Urothelium cell line (cell line): ENCODE measurements at regions not wholly inside any gene's neighbourhood (a gene's known extent, or its start where the extent isn't known, plus 50 kb on each side); places are given as distances from the start of the nearest gene placed in this dataset.
"Not testable (repeated sequence)": the region's sequence is repeated elsewhere in the genome, so short reads cannot be mapped to it uniquely, and the experiment has no call there.

ENCODE experiments used
- DNase-seq: peaks from one replicate; pipeline ENCODE4 v3.0.0; 2011; ENCODE audit warnings: low spot score, mixed read lengths
- FAIRE-seq: peaks from 2 replicates; lab custom pipeline; 2011; peaks lifted over from hg19 to GRCh38; lab: Jason Lieb, UNC

- no peak for FAIRE-seq
These were observed 390.2 kb downstream of the TSHZ3 start for GRCh38 chr19:30959011-30959410.

GRCh38 chr19:30955112-30956104 is 393.8 kb downstream of the TSHZ3 start:
- no peak for FAIRE-seq

More at GRCh38 chr19:30959011-30959410, 390.2 kb downstream of the TSHZ3 start:
- DNase-seq: no peak

GRCh38 chr19:30944276-30944932 is 404.8 kb downstream of the TSHZ3 start:
- DNase-seq, FAIRE-seq: not testable (repeated sequence)

More at GRCh38 chr19:30955112-30956104, 393.8 kb downstream of the TSHZ3 start:
- DNase-seq: no peak

- DNase-seq (no peak), FAIRE-seq (no peak)
These were observed 406.0 kb downstream of the TSHZ3 start for GRCh38 chr19:30943101-30943843.

- FAIRE-seq (no peak), DNase-seq (no peak)
These were observed 406.6 kb downstream of the TSHZ3 start for GRCh38 chr19:30942636-30943035.

DNA sequence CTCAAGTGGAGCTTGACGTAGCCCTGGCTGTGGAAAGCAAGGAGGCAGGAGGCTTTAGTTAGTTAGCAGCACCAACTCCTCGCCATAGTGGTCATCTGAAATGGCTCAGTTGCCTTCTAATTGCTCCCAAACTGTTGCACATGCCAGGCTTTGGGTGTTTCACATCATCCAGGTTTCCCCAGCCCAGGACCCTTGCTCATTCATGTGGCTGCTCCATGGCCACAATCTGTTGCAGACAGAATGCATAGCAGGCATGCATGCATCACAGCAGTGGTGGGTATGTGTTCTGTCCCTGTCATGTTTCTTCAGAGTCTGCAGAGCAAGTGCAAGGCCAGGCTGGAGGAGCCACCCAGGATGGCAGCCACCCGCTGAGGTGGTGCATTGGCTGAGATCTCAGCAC is 407.6 kb downstream of the TSHZ3 start:
- FAIRE-seq: no peak

GRCh38 chr19:30936276-30936675 is 413.0 kb downstream of the TSHZ3 start:
- FAIRE-seq (no peak), DNase-seq (no peak)

More for the DNA sequence above, 407.6 kb downstream of the TSHZ3 start:
- no peak for DNase-seq

- no peak for DNase-seq
- no peak for FAIRE-seq
These were observed 414.1 kb downstream of the TSHZ3 start for GRCh38 chr19:30935146-30935545.

DNA sequence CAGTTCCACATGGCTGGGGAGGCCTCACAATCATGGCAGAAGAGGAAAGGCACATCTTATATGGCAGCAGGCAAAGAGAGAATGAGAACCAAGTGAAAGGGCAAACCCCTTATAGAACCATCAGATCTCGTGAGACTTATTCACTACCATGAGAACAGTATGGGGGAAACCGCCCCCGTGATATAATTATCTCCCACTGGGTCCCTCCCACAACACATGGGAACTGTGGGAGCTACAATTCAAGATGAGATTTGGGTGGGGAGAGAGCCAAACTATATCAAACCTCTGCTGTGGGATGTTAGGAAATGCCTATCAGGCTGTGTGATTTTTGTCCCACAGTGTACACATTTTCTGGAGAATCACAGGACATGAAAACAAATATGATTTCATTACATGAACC is 415.8 kb downstream of the TSHZ3 start:
- DNase-seq, FAIRE-seq: not testable (repeated sequence)

- DNase-seq (no peak), FAIRE-seq (no peak)
These were observed 416.4 kb downstream of the TSHZ3 start for GRCh38 chr19:30932854-30933253.

DNA sequence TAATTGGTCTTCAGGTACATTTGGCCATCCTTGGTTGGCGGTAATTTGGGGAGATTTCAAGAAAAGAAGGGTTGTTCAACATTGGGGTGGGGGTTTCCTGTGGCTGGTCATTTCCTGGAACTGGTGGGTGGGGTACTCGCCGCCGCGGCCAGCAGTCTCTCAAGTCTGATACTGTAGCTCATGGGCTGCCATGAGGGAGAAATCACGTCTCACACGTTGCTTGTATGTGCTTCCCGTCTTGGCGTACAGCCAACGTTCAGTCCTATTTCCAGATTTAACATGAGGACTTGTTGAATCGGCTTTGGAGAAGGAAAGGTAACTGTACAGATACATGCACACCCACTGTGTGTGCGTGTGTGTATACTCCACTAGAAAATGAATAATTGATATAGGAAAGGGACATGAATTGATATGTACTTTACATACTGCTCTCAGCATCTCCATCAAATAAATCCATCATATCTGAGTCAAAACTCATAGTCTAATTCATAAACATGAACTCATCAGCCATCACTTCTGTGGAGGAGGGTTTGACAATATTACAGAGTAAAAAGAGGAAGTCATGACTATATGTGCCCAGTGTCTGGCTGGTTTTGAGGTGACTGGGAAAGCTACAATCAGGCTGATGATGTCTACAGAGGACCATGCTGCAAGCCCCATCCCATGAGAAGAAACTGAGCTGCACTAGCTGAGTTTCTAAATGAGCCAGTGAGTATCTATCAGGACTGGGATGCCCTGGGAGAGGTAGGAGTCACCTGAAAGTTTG is 418.1 kb downstream of the TSHZ3 start:
- no peak for DNase-seq
- FAIRE-seq: no peak

DNA sequence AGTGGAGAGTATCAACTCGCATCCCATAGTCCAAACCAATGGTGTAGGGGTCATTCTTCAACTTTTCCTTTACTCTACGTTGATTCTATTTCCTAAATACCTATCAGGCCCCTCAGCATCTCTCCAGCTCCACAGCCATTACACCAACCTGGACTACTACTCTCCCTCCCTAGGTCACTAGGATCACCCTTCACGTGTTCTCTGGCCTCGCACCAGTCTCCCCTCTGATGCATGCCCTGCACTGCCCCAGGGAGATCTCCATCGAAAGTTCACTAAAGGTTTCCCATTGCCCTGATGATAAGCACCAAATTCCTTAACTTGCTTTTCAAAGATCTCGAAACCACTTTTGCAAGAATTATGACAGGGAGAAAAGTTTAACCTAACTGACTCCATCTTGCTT is 421.5 kb downstream of the TSHZ3 start:
- DNase-seq (no peak), FAIRE-seq (no peak)

GRCh38 chr19:30924670-30925069 is 424.6 kb downstream of the TSHZ3 start:
- FAIRE-seq: no peak

GRCh38 chr19:30924069-30924636 is 425.1 kb downstream of the TSHZ3 start:
- FAIRE-seq (no peak), DNase-seq (no peak)

More at GRCh38 chr19:30924670-30925069, 424.6 kb downstream of the TSHZ3 start:
- DNase-seq: no peak

DNA sequence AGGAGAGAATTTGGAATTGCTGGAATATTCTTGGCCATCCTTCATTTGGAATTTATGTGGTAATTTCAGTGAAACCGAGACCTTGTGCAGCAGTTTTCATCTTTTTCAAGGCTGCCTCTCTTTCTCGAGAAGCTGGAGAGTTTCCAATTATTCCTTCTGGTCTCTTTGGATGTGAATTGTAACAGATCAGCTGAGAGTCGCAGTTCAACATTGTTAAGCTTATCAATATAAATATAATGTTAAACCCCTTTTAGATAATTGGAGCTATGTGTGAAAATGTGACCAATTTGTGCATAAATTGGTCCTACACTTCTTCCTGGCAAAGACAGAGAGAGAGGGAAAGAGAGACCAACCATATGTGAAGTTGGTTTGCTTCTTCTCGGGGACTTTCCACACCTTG is 425.6 kb downstream of the TSHZ3 start:
- no peak for FAIRE-seq
- no peak for DNase-seq

DNA sequence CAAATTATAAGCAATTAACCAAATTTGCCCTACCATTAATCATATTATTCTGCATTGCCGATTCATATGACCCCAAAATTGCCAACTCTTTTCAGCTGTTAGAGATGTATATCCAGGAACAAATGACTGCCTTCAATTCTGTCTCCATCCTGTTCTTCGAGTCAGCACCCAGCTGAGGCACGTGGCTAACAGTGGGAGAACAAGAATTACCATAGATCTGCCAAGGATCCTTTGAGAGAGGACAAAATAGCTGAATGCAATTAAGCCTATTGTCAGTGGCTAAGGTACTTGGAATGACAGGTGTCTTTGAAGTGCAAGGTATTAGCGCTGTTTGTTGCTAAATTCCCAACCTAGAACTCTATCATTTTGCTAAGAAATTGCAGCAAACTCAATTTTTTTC is 426.1 kb downstream of the TSHZ3 start:
- FAIRE-seq (no peak), DNase-seq (no peak)

- DNase-seq (no peak), FAIRE-seq (no peak)
These were observed 429.0 kb downstream of the TSHZ3 start for GRCh38 chr19:30920222-30920621.

DNA sequence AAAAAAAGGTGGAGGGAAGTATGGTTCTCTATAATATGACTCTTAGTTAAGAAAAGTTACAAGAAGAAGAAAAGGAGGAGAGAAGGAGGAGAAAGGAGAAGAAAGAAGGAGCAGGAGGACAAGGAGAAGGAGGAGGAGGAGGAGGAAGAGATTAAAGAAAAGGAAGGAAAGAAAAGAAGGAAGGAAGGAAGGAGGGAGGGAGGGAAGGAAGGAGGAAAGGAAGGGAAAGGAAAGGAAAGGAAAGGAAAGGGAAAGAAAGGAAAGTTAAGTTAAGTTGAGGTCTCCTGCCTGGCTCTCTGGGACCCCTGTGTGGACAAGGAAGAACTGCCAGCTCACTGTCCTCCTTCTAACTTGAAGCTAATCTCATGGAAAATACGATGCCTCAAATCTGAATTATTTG is 429.5 kb downstream of the TSHZ3 start:
- no peak for FAIRE-seq

DNA sequence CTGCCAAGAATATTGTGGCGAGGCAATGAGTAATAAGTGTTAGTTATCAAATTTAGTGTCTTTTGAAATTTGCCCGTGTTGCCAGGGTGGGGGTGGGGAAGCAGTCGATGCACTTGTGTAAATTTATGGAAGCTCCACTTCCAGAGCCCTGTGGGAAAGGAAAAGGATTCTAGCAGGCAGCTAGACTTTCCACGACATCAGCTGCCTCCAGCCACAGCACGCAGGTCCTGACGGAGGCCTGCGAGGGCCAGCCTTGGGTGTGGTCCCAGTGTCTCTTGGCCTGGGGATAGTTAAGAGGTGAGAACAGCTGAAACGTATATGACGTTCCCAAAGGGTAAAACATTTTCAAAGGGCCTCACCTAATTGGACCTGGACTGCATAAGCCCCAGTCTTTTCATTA is 433.0 kb downstream of the TSHZ3 start:
- no peak for FAIRE-seq

More for the DNA sequence above, 429.5 kb downstream of the TSHZ3 start:
- no peak for DNase-seq

DNA sequence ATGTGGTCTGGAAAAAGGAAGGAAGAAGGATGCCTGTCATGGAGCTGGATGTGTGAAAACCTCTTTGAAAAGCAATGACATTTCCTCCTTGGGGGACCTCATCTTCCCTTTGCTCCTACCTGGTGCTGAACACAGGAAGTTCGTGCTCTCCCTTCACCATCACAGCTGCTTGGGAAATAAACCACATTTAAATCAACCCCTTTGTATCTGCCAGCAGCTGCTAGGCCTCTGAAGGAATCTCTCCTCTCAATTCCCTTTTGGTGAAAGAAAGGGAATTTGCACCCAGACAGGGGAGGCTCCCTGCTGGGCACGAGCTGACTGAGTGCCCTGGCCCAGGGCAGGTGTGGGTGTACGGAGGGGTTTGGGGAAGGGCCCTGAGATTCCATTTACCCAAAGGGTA is 437.7 kb downstream of the TSHZ3 start:
- FAIRE-seq (no peak), DNase-seq (no peak)

More for the DNA sequence above, 433.0 kb downstream of the TSHZ3 start:
- no peak for DNase-seq
